Tibial nerve (tissue), 4 donors: ENCODE measurements at regions not wholly inside any gene's neighbourhood (a gene's known extent, or its start where the extent isn't known, plus 50 kb on each side); places are given as distances from the start of the nearest gene placed in this dataset.

ENCODE experiments used
- CTCF ChIP-seq, 5 experiments: fragments of 200-600 bp in 3 of 5; fragments of 450-650 bp in 2 of 5; sonication (generic) in 3 of 5; IDR thresholded peaks; one replicate each; pipeline ENCODE4 v1.5.1; 2016 to 2019; ENCODE audit warnings: antibody characterized with exemption in 5 of 5, mild to moderate bottlenecking in 3 of 5, moderate library complexity in 2 of 5
- EP300 ChIP-seq, 2 donors: sonication (generic); formaldehyde crosslinking; IDR thresholded peaks; one replicate each; pipeline ENCODE4 v1.6.1; 2017; ENCODE audit warnings: antibody characterized with exemption in 2 of 2, mild to moderate bottlenecking in 1 of 2
- POLR2A ChIP-seq, 2 donors: fragments of 450-650 bp; IDR thresholded peaks; one replicate each; pipeline ENCODE4 v1.6.1; 2017; ENCODE audit warnings: antibody characterized with exemption in 2 of 2, mild to moderate bottlenecking in 2 of 2, moderate library complexity in 2 of 2

GRCh38 chr5:68418201-68418600, 202.6 kb downstream of the PIK3R1 start:
- TF ChIP-seq CTCF (IDR thresholded peaks at IDR 0.05) = no peak
- no peak for TF ChIP-seq POLR2A (IDR thresholded peaks at IDR 0.05)
- TF ChIP-seq EP300 (IDR thresholded peaks at IDR 0.05) = peak in 1 of 2 donors; percentile 62
